Mammary epithelial cell (primary cell): ENCODE measurements at regions not wholly inside any gene's neighbourhood (a gene's known extent, or its start where the extent isn't known, plus 50 kb on each side); places are given as distances from the start of the nearest gene placed in this dataset.

Source experiments
- CTCF ChIP-seq, 2 donors: IDR thresholded peaks in 1 of 2; conservative IDR thresholded peaks in 1 of 2; 2 replicates each; pipeline ENCODE4 v1.5.1; 2011 to 2012; ENCODE audit warnings: inconsistent platforms in 2 of 2, low read length in 2 of 2, mild to moderate bottlenecking in 2 of 2, control low read depth in 1 of 2, low read depth in 1 of 2; ENCODE audit not compliant: insufficient read depth in 1 of 2; ENCODE audit errors: extremely low read depth in 1 of 2
- EZH2 ChIP-seq: IDR thresholded peaks from 2 replicates; pipeline ENCODE4 v1.6.1; 2012; ENCODE audit warnings: low read length, inconsistent platforms, borderline replicate concordance

GRCh38 chr1:218775501-218776021 is 398.1 kb upstream of the LYPLAL1 start:
- TF ChIP-seq CTCF (conservative IDR thresholded peaks at IDR 0.05 in 1 of 2, IDR thresholded peaks at IDR 0.05 in 1 of 2; ENCODE audit: extremely low read depth in 1 of 2, insufficient read depth in 1 of 2, low read depth in 1 of 2, low read length in 2 of 2) (no peak), EZH2 (no peak)
